ENCODE measurements at regions not wholly inside any gene's neighbourhood (a gene's known extent, or its start where the extent isn't known, plus 50 kb on each side); places are given as distances from the start of the nearest gene placed in this dataset.
"Not testable (repeated sequence)": the region's sequence is repeated elsewhere in the genome, so short reads cannot be mapped to it uniquely, and the experiment has no call there.

DNA sequence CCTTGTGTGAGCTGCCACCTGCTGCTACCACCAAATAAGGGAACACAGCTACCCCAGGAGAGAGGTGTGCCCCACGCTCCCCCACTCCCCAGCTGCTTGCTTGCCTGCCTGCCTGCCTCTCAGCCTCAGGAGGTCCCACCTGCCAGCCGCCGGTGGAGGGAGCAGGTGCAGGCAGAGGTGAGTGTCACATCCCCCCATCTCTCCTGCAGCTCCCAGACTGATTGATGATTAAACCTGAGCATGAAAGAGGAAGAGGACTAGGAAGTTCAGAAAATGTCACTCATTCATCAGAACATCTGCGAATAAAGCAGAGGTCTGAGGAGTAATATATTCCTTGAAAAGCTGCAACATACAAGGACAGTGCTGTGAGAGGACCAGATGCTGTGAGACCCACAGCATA, 58.6 kb upstream of the HIVEP3 start:
- no peak for TF ChIP-seq CTCF (conservative IDR thresholded peaks at IDR 0.05; ENCODE audit: low read depth, low read length)
- Histone ChIP-seq H3K27ac (no peak overlapping the region), H3K4me1 (ENCODE audit: low read depth, poor library complexity, severe bottlenecking) (no peaks in the 10 kb centered on the region), H3K9ac (no peak overlapping the region), H3K36me3 (ENCODE audit: insufficient read depth) (no peaks in the 10 kb centered on the region; the same call in 1 of the 2 replicates), H3K79me2 (ENCODE audit: insufficient read depth, low read depth) (no peaks in the 10 kb centered on the region), H3K27me3 (ENCODE audit: insufficient read depth, low read depth) (no peaks in the 10 kb centered on the region), H3K4me3 (IDR thresholded peaks at IDR 0.05; ENCODE audit: insufficient read depth, low read depth, low read length) (no peak overlapping the region), H3K4me2 (no peak overlapping the region), H2AFZ (ENCODE audit: low read depth) (no peak overlapping the region), H4K20me1 (ENCODE audit: insufficient read depth) (no peaks in the 10 kb centered on the region)

DNA sequence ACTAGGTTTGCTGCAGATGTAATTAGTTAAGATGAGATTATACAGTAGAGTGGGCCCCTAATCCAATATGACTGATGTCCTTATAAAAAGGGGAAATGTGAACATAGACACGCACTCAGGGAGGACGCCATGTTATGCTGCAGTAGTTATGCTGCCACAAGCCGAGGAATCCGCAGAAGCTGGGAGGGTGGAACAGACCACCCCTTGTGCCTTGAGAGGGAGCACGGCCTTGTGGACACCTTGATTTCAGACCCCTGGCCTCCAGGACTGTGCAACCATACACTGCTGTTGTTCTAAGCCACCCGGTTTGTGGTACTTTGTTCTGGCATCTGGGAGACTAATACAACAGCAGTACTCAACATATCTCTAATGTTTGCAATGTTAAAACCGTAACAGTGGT, 57.9 kb upstream of the HIVEP3 start:
- no peak overlapping the region for H3K4me2 ChIP-seq
- H3K4me1 ChIP-seq (ENCODE audit: low read depth, poor library complexity, severe bottlenecking), result no peaks in the 10 kb centered on the region
- H3K27ac ChIP-seq, result no peak overlapping the region
- H3K4me3 ChIP-seq (IDR thresholded peaks at IDR 0.05; ENCODE audit: insufficient read depth, low read depth, low read length), result no peak overlapping the region
- no peak overlapping the region for H2AFZ ChIP-seq (ENCODE audit: low read depth)
- H3K79me2 ChIP-seq (ENCODE audit: insufficient read depth, low read depth), result no peaks in the 10 kb centered on the region
- no peaks in the 10 kb centered on the region for H4K20me1 ChIP-seq (ENCODE audit: insufficient read depth)
- TF ChIP-seq CTCF (conservative IDR thresholded peaks at IDR 0.05; ENCODE audit: low read depth, low read length), result no peak
- no peaks in the 10 kb centered on the region for H3K27me3 ChIP-seq (ENCODE audit: insufficient read depth, low read depth)
- H3K9ac ChIP-seq, result no peak overlapping the region
- H3K36me3 ChIP-seq (ENCODE audit: insufficient read depth), result no peaks in the 10 kb centered on the region; the same call in 1 of the 2 replicates

DNA sequence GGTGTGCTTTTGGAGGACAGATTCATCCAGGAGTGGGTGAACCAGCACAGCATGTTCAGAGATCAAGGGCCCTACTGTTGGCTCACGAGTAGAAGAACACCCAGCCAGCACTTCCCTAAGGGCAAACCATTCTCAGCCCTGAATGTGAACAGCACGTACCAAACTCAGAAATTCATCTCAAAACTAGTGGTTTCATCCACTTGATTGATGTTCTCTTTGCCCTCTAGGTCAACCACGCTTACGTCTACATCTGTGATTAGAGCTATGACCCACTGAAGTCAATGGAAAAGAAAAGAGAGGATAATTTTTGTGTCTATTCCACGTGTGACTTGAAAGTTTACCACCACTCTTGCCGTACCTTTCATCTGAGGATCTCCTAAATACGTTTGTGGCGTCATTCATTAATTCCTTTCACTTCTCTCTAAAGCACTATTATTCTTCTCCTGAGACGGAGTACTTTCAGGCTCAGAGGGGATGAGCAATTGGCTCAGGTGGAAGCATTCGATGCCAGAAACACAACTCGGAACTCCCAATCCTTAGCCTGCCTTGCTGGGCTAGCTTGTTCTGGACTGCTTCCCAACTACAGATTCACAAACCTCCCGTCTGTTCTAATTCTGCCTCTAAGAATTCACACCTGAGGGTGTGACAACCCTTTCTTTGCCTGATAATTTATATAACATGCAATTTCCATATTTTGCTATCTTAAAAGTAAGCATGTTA, 57.3 kb upstream of the HIVEP3 start:
- H3K27me3 ChIP-seq (ENCODE audit: insufficient read depth, low read depth), result no peaks in the 10 kb centered on the region
- H3K79me2 ChIP-seq (ENCODE audit: insufficient read depth, low read depth), result no peaks in the 10 kb centered on the region
- no peaks in the 10 kb centered on the region; the same call in 1 of the 2 replicates for H3K36me3 ChIP-seq (ENCODE audit: insufficient read depth)
- no peak overlapping the region for H3K4me2 ChIP-seq
- TF ChIP-seq CTCF (conservative IDR thresholded peaks at IDR 0.05; ENCODE audit: low read depth, low read length), result no peak
- no peaks in the 10 kb centered on the region for H4K20me1 ChIP-seq (ENCODE audit: insufficient read depth)
- no peaks in the 10 kb centered on the region for H3K4me1 ChIP-seq (ENCODE audit: low read depth, poor library complexity, severe bottlenecking)
- H3K9ac ChIP-seq, result no peak overlapping the region
- no peak overlapping the region for H3K4me3 ChIP-seq (IDR thresholded peaks at IDR 0.05; ENCODE audit: insufficient read depth, low read depth, low read length)
- H3K27ac ChIP-seq, result no peak overlapping the region
- H2AFZ ChIP-seq (ENCODE audit: low read depth), result no peak overlapping the region

DNA sequence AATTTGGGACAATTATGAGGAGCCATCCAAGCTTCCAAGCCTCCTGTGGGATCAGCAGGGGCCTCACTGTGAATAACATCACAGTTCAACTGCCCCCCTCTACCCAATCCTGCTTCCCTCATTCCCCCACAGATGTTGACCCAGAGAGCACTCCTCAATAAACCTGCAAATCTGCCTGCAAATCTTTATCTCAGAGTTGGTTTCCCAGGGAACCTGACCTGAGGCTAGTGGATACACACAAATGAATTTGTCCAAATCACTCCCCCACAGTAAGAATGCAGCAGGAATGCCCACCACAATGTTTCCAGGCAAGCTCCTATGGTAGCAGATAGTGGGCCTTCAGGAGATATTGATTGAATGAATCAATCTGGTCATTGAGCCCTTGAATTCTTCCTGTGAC, 56.4 kb upstream of the HIVEP3 start:
- TF ChIP-seq CTCF (conservative IDR thresholded peaks at IDR 0.05; ENCODE audit: low read depth, low read length), result no peak
- no peak overlapping the region for H2AFZ ChIP-seq (ENCODE audit: low read depth)
- H3K27me3 ChIP-seq (ENCODE audit: insufficient read depth, low read depth), result no peaks in the 10 kb centered on the region
- no peak overlapping the region for H3K4me3 ChIP-seq (IDR thresholded peaks at IDR 0.05; ENCODE audit: insufficient read depth, low read depth, low read length)
- no peaks in the 10 kb centered on the region for H3K4me1 ChIP-seq (ENCODE audit: low read depth, poor library complexity, severe bottlenecking)
- no peak overlapping the region for H3K27ac ChIP-seq
- no peaks in the 10 kb centered on the region for H4K20me1 ChIP-seq (ENCODE audit: insufficient read depth)
- no peaks in the 10 kb centered on the region for H3K79me2 ChIP-seq (ENCODE audit: insufficient read depth, low read depth)
- no peaks in the 10 kb centered on the region; the same call in 1 of the 2 replicates for H3K36me3 ChIP-seq (ENCODE audit: insufficient read depth)
- H3K9ac ChIP-seq, result no peak overlapping the region
- H3K4me2 ChIP-seq, result no peak overlapping the region

- not testable (repeated sequence) for H3K9ac ChIP-seq; H3K27me3 ChIP-seq (ENCODE audit: insufficient read depth, low read depth); H3K36me3 ChIP-seq (ENCODE audit: insufficient read depth); H3K4me2 ChIP-seq; H4K20me1 ChIP-seq (ENCODE audit: insufficient read depth); H2AFZ ChIP-seq (ENCODE audit: low read depth); H3K79me2 ChIP-seq (ENCODE audit: insufficient read depth, low read depth); H3K27ac ChIP-seq; H3K4me3 ChIP-seq (IDR thresholded peaks at IDR 0.05; ENCODE audit: insufficient read depth, low read depth, low read length); H3K4me1 ChIP-seq (ENCODE audit: low read depth, poor library complexity, severe bottlenecking)
Observed at GRCh38 chr1:41968557-41968956, 49.8 kb upstream of the HIVEP3 start.

Measured in KMS-11 (cell line).